ENCODE measurements at regions not wholly inside any gene's neighbourhood (a gene's known extent, or its start where the extent isn't known, plus 50 kb on each side); places are given as distances from the start of the nearest gene placed in this dataset.

DNA sequence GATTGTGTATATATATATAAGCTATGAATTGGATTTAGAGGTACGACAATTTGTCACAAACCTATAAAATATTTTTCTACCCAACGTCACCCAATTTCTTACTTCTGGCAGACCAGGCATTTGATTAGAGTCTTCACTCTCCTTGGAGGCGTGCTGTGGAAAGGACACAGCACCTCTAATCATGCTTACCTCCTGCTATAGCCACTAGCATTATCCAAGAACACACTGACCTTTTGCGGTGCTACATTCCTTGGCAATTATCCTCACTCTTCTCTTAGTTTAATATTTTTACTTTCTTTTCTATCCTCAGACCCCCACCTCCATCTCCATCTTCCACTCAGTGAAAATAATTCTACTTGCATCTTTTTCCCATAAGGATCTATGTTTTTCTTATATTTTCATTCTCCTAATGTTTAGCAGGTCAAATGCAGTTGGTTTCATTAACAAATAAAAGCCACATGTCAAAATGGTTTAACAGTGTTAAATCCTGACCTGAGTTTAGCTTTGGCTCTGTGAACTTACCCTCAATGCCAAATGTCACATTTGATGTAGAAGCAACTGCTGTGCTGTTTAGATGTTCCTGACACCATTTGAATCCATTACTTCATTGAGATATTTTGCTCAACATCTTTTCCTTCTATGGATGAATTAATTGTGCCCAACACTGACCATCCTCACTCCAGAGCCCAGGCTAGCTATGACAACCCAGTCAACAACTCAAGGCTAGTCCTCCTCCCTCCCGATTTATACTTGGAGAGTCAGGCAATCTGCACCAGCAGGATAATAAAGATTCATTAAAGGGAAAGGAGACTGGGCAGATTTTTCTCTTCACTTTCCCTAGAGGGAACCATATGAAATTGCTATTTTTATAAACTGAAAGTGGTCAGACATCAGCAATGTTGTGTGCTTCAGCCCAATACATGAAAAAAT is 240.5 kb downstream of the MREG start:
- no peak for DNase-seq (ENCODE audit: extremely low read depth in 1 of 2, low read depth in 1 of 2)

DNA sequence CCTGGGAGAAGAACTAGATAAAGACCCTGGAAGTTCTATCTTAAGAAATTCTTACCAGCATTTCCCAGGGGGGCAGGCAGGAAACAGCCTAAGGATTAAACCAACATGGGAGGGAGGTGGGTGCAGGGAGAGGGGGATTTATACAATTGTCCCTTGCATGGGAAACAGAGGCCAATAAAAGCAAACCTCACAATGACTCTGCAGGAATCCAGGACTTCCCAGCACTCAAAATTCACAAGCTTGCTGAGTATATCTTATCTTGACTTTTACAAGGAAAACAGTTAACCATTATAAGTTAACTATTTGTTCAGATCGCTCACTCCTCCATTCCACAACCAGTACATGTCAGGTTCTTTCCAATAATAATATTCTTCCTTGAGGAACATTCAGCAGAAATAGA is 241.3 kb downstream of the MREG start:
- no peak for DNase-seq (ENCODE audit: extremely low read depth in 1 of 2, low read depth in 1 of 2)

DNA sequence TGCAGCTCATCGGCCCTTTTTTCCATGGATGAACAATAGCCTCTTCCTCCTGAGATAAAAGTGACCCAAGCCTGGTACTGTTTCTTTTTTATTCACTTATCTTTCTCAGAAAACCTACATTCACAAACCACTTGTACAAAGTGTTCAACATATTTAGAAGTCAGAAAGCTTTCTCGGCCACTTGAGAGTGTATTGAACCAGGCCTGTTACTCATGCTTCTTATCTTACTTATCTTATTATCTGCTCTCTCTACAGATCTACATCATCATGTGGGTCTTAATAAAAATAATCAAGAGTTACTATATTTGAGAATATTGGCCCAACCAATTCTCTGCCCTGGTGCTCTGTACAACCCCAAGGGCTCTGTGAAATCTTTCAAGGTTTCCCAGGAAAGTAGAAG is 242.1 kb downstream of the MREG start:
- DNase-seq (ENCODE audit: extremely low read depth in 1 of 2, low read depth in 1 of 2) = no peak

DNA sequence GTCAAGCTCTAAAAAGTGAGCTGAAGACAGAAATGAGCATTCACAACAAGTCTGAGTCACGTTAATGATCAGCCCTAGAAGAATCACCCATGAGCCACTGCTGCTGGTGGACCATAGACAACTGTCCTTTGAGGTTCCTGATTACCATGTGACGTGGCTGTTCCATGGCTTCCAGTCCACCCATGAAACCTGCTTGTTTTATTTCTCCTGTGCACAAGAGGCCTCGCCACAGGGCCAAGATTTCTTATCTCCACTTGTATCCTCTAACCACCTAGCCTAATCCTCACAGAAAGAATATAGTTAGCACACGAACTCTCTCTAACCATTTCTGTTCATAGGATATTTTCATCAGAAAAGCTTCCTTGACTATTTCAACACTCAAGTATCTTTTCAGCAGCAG is 242.7 kb downstream of the MREG start:
- DNase-seq (ENCODE audit: extremely low read depth in 1 of 2, low read depth in 1 of 2) = no peak

DNA sequence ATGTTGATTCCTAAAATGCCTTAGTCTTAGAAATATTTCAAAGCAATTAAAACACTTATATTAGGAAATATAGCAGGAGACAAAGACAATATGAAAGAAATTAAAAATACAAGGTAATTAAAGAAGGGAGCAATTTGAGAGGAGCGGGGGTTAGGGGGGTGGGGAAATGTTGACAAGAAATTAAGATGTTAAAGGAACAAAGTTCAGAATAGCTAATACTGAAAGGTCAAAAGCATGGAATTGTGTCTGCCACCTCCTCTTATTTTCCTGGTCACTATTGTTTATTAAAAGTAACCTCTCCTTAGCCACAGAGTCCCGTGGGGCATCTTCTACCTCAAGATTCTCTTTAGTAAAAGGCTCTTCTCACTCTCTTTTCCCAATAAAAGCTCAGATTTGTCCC is 244.1 kb downstream of the MREG start:
- DNase-seq (ENCODE audit: extremely low read depth in 1 of 2, low read depth in 1 of 2) = no peak

DNA sequence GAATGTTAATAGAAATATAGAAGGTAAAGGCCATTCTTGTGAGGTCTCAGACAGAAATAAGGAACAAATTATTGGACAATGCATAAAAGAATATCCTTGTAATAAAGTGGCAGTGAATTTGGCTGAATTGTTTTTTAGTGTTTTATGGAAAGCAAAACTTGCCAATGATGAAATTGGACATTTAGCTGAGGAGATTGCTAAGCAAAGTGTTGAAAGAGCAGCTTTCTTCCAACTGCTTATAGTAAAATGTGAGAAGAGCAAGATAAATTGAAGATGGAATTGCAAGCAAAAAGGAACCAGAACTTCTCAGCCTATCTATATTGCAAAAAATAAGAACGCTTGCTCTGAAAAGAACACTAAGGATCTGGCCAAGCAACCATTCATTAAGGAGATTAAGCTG is 245.7 kb downstream of the MREG start:
- DNase-seq (ENCODE audit: extremely low read depth in 1 of 2, low read depth in 1 of 2) = no peak

DNA sequence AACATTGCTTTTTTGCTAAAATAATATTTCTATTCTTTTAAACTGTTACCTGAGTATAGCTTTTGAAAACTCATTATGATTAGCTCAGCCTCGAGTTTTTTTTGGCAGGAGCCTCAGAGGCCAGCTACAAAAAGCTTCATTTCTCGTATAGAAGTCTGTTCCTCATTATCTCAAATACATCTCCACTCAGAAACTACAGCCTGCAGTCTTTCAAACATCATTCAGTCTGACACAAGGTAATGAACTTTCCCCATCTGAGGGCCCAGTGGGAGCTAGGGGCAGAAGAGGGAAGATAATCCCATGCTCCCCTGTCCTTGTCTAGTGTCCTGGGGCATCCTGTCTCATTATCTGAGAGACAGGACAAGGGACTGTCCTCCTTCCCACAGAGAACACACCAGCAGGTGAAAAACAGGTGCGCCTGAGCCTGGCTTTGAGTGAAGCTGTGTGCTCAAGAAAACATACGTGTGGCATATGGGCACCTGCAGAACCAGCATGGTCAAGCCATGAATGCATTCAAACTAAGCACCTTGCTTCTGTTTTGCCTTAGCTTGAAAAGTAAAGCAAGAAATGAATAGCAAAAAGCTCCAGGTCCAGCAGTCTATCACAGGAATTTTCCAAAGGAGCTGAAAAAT is 247.5 kb downstream of the MREG start:
- no peak for DNase-seq (ENCODE audit: extremely low read depth in 1 of 2, low read depth in 1 of 2)

DNA sequence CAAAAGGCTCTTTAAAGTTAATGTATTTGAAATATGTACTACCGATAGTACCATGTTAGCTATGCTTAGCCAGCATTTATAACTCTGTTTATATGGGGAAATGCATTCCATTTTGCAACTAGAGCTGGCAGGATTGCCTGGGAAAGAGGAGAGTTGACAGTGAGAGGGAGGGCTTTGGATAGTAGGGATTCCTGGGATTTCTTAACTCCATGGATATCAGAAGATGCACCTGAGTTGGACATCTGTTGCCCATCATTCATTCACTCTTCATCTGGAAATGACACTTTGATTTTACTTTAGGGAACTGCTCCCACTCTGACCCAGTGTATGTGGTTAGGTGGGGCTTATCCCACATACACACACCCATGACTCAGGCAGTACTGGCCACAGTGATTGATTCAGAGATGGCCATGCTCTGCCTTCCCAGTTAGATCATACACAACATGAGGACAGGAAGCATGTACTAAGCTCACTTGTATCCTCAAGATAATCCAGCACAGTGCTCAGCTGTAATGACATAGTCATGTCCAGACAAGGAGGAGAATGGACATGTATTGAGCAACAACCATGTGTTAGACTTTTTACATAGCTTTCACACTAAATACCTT is 248.8 kb downstream of the MREG start:
- no peak for DNase-seq (ENCODE audit: extremely low read depth in 1 of 2, low read depth in 1 of 2)

DNA sequence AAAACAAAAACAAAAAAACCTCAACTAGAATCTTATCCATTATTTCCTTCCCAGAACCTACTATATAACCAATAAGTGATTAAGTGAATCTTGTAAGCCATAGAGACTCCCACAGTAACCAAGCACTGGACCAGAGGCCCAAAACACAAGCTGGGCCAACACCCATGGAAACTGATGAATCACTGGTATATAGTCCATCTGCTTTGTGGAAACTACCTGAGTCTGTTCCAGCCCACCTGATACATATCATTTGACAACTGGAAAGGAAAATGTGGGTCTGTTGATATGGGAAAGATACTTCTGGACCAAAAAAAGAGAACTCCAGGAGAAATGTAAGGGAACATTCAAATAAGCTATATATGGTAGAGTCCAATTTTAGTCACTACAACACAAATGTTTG is 252.8 kb downstream of the MREG start:
- DNase-seq (ENCODE audit: extremely low read depth in 1 of 2, low read depth in 1 of 2) = no peak

DNA sequence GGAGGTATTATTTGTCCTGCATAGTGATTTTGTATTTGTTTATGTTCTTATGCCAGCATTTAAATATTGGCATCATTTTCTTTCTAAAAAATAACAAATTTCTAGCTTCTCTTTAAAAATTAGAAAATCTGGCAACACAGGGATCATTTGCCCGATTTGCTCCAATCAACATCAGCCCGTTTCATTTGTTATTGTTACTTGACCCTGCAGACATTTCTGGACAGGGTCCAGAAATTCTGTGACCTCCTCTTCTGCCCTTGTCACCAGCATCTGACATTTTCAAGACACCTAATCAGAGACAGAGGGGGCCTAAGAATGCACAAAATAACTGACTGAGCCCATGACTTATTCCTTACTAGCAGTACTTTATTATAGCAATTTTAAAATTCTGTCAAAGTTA is 253.3 kb downstream of the MREG start:
- no peak for DNase-seq (ENCODE audit: extremely low read depth in 1 of 2, low read depth in 1 of 2)

DNA sequence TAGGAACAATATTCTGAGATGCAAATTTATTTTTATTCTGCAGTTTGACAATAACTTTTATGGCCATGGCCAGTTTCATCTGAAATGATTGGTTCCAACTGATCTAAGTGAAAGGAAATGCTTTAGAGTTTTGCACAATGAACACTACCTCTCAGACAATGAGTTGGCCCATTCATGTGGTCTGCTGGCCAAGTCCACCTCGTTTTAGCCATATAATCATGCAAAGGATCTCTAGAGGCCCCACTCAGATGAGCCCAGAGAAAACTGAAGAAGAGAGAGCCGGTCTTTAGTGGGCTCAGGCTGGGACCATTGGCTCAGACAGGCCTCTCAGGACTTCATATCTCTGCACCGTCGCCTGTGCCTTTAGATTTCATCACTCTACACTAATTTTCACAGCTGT is 254.7 kb downstream of the MREG start:
- DNase-seq (ENCODE audit: extremely low read depth in 1 of 2, low read depth in 1 of 2) = no peak

DNA sequence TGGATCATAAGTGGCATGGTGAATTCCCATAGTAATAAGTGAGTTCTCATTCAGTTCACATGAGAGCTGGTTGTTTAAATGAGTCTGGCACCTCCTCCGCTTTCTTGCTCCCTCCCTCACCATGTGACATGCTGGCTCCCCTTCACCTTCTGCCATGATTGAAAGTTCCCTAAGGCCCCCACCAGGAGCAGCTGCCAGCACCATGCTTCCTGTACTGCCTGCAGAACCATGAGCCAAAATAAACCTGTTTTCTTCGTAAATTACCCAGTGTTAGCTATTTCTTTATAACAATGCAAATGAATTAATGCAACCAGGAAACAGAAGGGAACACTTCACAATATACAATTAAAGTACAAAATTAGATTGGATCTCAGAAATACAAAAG is 257.0 kb downstream of the MREG start:
- DNase-seq (ENCODE audit: extremely low read depth in 1 of 2, low read depth in 1 of 2) = no peak

DNA sequence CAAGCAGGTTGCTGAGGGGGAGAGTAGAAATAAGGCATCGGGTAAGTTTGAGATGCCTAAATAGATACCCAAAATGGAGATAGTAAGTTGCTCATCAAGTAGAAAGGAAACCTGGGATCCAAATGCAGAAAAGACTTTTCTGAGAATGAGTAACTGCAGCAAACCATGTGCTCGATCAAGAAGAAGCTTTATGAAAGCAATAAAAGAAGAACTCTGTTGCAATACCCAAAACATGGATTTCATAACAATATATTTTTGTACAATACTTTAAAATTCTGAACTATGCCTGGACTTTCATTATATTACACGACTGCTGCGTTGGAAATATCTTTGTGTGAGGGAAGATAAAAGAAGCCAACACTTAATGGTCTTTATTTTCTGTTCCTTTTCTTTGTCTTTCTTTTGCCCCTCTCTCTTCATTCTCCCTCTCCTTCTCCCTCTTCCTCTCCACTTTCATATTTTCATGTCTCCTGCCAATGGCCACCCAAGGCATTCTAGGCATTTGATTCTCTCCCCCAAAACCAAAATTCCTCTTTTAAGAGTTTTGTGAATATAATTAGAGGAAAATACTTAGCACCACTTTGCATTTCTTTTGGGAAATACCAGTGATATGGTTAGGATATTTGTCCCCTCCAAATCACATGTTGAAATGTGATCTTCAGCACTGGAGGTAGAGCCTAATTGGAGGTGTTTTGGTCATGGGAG is 257.6 kb downstream of the MREG start:
- DNase-seq (ENCODE audit: extremely low read depth in 1 of 2, low read depth in 1 of 2) = no peak

DNA sequence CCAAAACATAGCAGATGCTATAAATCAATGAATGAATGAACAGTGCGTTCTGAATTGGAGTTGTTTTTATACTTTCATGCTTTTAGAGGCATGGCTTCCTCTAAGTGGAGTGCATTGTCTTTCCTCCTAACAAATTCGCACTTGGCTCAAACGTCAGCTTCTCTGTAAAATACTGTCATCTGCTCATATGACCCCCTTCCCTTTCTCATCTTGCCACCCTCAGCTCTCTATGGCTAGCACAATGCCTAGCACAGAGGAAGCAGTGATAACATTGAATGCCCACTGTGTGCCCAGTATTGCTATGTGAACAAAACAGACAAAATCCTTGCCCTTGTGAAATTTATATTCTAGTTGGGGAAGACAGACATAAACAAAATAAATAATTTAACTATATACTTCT is 258.8 kb downstream of the MREG start:
- DNase-seq (ENCODE audit: extremely low read depth in 1 of 2, low read depth in 1 of 2) = no peak

DNA sequence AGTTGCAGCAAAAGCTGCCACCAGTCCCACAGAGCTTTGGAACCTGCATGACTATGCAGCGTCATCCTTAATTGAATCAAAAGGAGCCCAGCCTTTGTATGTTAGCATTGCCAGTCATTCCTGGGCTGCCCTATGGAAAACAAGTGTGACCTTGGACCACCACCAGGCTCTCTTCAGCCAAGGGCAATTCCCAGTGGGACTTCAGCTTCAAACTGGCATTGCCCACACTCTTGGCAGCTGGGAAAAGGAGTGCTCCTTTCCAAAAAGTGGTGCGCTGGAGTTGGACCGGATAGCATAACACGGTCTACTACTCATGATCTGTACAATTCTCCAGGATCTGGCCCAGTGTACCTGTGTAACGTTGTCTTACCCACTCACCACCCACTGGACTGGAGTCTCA is 259.5 kb downstream of the MREG start:
- DNase-seq (ENCODE audit: extremely low read depth in 1 of 2, low read depth in 1 of 2) = no peak

DNA sequence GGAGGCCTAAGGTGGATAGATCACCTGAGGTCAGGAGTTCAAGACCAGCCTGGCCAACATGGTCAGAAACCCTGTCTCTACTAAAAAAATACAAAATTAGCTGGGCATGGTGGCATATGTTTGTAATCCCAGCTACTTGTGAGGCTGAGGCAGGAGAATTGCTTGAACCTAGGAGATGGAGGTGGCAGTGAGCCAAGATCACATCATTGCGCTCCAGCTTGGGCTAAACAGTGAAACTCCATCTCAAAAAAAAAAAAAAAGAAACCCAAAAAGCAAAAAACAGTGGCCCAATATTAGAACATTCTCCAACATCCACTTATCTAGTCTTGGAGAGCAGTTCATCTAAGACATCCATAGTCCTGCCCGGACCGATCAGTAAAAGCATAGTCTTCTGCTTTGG is 260.4 kb downstream of the MREG start:
- DNase-seq (ENCODE audit: extremely low read depth in 1 of 2, low read depth in 1 of 2) = no peak

DNA sequence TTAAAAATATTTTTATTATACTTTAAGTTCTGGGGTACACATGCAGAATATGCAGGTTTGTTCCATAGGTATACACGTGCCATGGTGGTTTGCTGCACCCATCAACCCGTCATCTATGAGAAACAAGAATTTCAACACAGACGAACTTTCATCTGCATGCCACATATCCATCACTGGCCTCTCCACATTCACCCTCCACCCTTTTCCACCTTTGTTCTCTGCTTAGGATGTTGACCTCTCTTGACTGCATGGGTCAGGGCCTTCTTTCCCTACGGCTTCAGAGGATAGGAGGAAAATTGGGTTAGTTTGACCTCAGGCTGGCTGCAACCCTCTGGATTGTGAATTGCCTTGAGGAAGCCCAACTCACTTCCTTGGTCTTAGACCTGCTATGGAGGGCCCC is 260.9 kb downstream of the MREG start:
- DNase-seq (ENCODE audit: extremely low read depth in 1 of 2, low read depth in 1 of 2) = no peak

DNA sequence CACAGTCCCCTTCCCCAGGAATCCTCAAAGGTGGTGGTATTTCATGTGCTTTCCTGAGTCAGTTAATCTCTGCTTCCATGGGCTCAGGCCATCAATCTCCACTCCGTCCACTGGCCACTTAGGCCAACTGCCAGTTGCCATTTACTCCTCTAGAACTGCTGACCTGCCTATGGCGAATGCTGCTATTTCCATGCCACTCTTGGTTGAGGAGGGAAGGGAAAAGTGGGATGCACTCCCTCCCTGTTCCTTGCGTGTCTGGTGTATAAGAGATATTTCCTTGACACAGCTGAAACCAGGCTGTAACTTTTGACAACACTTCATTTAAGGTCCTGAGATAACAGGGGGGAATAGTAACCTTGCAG is 261.5 kb downstream of the MREG start:
- DNase-seq (ENCODE audit: extremely low read depth in 1 of 2, low read depth in 1 of 2) = no peak

DNA sequence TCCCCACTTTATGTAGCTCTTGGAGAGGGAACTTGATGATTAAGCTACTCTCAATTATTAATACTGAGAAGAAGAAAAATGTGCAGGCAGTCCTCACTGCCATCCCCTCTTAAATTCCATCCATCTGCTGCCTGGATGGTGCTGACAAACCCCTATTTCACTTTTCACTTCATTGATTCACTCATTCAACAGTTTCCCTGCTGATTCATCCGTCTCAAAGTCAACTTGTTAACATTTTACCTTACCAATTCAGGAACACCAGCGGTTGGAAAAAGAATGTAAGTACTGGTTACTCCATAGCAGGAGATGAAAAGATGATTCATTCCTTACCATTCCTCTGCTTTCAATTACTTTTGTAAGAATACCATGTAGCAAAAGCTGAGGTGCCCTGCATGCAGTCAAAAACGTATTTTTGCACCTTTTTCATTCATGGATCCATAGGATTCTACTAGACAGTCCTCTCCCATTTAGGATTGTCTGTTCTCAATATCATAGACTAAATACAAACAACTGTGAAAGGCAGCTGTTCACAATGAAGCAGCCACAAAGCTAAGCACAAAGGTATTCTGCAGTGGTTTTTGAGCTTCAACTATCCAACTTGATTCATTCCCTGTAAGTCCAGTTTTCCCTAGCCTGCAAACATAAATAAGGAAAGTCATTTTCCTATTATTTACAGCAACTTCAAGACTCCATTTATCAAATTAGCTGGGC is 262.0 kb downstream of the MREG start:
- DNase-seq (ENCODE audit: extremely low read depth in 1 of 2, low read depth in 1 of 2) = no peak

DNA sequence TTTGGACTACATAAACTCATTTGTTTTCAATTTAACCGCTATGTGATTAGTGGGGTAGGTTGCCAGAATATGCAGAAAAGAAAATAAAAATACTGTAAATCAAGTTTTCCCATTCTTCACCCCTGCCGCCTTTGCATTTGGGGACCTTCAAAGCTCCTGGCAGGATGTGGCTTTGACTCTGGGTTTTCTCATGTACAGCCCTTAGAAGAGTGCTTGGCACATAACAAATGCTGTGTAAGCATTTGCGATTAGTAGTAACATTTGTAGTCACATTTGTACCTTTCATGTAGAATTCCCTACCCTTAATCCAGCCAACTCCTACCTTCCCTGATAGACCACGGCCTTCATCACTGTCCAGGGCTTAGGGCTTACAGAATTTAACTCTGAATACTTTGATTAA is 262.6 kb downstream of the MREG start:
- no peak for DNase-seq (ENCODE audit: extremely low read depth in 1 of 2, low read depth in 1 of 2)

Data from stimulated activated CD8-positive, alpha-beta memory T cell treated with anti-CD3 and anti-CD28 coated beads, Interleukin-7, amount 100 ng/mL, for 48 hours (primary cell).